Endothelial cell of umbilical vein (primary cell): ENCODE measurements at regions not wholly inside any gene's neighbourhood (a gene's known extent, or its start where the extent isn't known, plus 50 kb on each side); places are given as distances from the start of the nearest gene placed in this dataset.

Experiments used
- EZH2 ChIP-seq: IDR thresholded peaks from 2 replicates; pipeline ENCODE4 v1.6.1; 2012; ENCODE audit warnings: borderline replicate concordance, low read depth, mild to moderate bottlenecking, moderate library complexity, low read length, inconsistent platforms; ENCODE audit not compliant: severe bottlenecking
- FOS ChIP-seq: IDR thresholded peaks from 2 replicates; pipeline ENCODE4 v1.6.1; 2011; ENCODE audit warnings: mild to moderate bottlenecking, low read length, moderate library complexity, borderline replicate concordance; ENCODE audit not compliant: insufficient read depth
- GATA2 ChIP-seq: IDR thresholded peaks from 2 replicates; pipeline ENCODE4 v1.7.0; 2011; ENCODE audit warnings: low read depth, mild to moderate bottlenecking, moderate library complexity, mixed read lengths, low read length; ENCODE audit not compliant: insufficient read length, insufficient read depth
- MYC ChIP-seq: IDR thresholded peaks from one replicate; pipeline ENCODE4 v1.6.1; 2011; ENCODE audit warnings: mild to moderate bottlenecking, low read depth, low read length
- POLR2A ChIP-seq: IDR thresholded peaks from 2 replicates; pipeline ENCODE4 v1.6.1; 2012; ENCODE audit warnings: low read depth, mild to moderate bottlenecking, control low read depth, low read length
- POLR2AphosphoS5 ChIP-seq: IDR thresholded peaks from 2 replicates; pipeline ENCODE4 v1.6.1; 2012; ENCODE audit warnings: low read depth, mild to moderate bottlenecking, control low read depth, low read length, moderate library complexity; ENCODE audit not compliant: insufficient read depth
- TF ChIP-seq, protein P1 (sequence below), 2 donors: IDR thresholded peaks; 1 replicate in 1 of 2; 2 replicates in 1 of 2; pipeline ENCODE4 v1.5.1; 2011; ENCODE audit warnings: low read length in 2 of 2, mild to moderate bottlenecking in 2 of 2, moderate library complexity in 2 of 2, control low read depth in 1 of 2, inconsistent platforms in 1 of 2, low read depth in 1 of 2; ENCODE audit not compliant: insufficient read depth in 1 of 2; ENCODE audit errors: extremely low read depth in 1 of 2
- TF ChIP-seq, protein P2 (sequence below): IDR thresholded peaks from 2 replicates; pipeline ENCODE4 v1.6.1; 2011; ENCODE audit not compliant: insufficient read depth, insufficient read length

- no peak for TF ChIP-seq POLR2A
- TF ChIP-seq, protein P1, sequence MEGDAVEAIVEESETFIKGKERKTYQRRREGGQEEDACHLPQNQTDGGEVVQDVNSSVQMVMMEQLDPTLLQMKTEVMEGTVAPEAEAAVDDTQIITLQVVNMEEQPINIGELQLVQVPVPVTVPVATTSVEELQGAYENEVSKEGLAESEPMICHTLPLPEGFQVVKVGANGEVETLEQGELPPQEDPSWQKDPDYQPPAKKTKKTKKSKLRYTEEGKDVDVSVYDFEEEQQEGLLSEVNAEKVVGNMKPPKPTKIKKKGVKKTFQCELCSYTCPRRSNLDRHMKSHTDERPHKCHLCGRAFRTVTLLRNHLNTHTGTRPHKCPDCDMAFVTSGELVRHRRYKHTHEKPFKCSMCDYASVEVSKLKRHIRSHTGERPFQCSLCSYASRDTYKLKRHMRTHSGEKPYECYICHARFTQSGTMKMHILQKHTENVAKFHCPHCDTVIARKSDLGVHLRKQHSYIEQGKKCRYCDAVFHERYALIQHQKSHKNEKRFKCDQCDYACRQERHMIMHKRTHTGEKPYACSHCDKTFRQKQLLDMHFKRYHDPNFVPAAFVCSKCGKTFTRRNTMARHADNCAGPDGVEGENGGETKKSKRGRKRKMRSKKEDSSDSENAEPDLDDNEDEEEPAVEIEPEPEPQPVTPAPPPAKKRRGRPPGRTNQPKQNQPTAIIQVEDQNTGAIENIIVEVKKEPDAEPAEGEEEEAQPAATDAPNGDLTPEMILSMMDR (IDR thresholded peaks at IDR 0.05; ENCODE audit: extremely low read depth in 1 of 2, insufficient read depth in 1 of 2, low read depth in 1 of 2, low read length in 2 of 2), result no peak
- TF ChIP-seq, protein P2, sequence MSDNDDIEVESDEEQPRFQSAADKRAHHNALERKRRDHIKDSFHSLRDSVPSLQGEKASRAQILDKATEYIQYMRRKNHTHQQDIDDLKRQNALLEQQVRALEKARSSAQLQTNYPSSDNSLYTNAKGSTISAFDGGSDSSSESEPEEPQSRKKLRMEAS, result no peak
- peak; percentile 17 for TF ChIP-seq FOS
- TF ChIP-seq EZH2, result no peak
- TF ChIP-seq POLR2AphosphoS5, result no peak
- TF ChIP-seq GATA2, result no peak
- no peak for TF ChIP-seq MYC
These were observed 111.2 kb upstream of the STEAP1B start for GRCh38 chr7:22610951-22611757.
